GM18909 (cell line): ENCODE measurements at regions not wholly inside any gene's neighbourhood (a gene's known extent, or its start where the extent isn't known, plus 50 kb on each side); places are given as distances from the start of the nearest gene placed in this dataset.
"Not testable (repeated sequence)": the region's sequence is repeated elsewhere in the genome, so short reads cannot be mapped to it uniquely, and the experiment has no call there.

ENCODE experiments used
- ATAC-seq: cut with Tn5 transposase; IDR thresholded peaks from one replicate; pipeline ENCODE4 v1.9.1; 2021; ENCODE audit warnings: mild to moderate bottlenecking; ENCODE audit not compliant: unreplicated experiment, poor library complexity

GRCh38 chr10:2895594-2896196 lies 171.7 kb upstream of the PFKP start:
- ATAC-seq: no peak

- ATAC-seq: no peak
These were observed 173.4 kb upstream of the PFKP start for GRCh38 chr10:2893991-2894390.

- ATAC-seq: no peak
These were observed 174.0 kb upstream of the PFKP start for GRCh38 chr10:2893158-2893845.

DNA sequence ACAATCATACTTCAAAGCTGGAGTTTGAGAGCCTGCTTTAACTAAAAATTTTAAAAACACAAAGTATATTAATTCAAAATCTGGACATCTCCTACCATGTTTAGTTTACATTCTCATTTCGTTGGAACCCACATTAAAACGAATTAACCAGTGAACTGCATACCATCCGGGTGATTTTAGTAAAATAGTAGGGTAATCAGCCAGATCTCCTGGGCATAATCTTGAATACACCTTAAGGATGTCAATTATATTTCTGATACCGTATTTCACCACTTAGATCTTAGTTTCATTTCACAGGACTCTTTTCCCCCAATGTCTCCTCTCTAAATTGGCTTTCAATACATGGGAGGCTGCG lies 175.6 kb upstream of the PFKP start:
- ATAC-seq: no peak

- no peak for ATAC-seq
These were observed 176.1 kb upstream of the PFKP start for GRCh38 chr10:2891073-2891769.

DNA sequence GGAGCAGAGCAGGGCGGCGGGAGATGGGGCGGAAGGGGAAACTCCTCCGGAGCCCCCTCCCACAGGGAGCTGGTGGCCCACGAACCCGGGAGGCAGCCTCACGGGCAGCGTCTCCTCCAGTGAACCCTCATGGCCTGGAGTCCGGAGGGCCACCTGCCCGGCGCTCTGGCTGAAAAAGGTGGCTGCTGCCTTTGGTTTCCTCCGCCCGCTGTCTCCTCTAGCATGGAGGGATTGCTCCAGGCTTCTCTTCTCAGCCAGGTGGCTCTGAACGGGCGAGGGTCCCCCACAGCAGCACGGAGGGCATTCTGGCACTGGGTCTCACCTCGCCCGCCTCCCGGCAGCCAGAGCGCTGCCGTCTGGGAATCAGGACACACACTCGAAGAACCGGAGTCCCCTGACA lies 177.3 kb upstream of the PFKP start:
- no peak for ATAC-seq

DNA sequence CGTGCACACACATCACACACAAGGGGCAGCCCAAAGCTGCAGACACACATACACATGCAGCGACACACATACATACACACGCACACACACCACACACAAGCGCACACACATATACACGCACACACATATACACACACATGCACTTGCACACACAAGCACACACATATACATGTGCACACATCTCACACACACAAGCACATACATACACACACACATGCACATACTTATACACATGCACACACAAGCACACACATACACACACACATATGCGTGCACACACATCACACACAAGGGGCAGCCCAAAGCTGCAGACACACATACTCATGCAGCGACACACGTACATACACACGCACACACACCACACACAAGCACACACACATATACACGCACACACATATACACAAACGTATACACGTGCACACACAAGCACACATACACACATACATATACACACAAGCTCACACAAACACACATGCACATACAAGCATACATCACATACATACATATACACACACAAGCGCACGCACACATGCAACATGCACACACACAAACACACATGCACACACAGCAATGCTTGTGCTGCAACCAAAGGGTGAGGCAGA lies 178.8 kb upstream of the PFKP start:
- no peak for ATAC-seq

- ATAC-seq: no peak
These were observed 179.8 kb upstream of the PFKP start for GRCh38 chr10:2887391-2888070.

DNA sequence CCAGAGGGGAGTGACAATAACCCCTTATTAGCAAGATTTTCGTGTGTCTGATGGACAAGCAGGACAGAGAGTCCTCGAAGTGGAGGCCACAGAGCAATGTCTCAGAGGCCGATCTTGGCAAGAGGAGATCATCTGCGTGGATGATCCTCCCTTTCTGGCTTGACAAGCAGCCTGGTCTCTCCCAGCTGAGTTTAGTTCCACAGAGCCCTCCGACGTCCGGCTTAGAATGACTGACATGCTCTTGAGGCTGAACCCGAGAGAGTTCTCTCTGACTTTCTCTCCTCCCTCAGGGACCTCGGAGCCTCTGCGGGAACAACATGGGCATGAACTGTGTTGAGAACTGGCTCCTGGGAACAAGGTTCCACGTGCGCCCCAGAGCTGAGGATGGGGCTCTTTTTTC lies 180.7 kb upstream of the PFKP start:
- ATAC-seq: no peak

DNA sequence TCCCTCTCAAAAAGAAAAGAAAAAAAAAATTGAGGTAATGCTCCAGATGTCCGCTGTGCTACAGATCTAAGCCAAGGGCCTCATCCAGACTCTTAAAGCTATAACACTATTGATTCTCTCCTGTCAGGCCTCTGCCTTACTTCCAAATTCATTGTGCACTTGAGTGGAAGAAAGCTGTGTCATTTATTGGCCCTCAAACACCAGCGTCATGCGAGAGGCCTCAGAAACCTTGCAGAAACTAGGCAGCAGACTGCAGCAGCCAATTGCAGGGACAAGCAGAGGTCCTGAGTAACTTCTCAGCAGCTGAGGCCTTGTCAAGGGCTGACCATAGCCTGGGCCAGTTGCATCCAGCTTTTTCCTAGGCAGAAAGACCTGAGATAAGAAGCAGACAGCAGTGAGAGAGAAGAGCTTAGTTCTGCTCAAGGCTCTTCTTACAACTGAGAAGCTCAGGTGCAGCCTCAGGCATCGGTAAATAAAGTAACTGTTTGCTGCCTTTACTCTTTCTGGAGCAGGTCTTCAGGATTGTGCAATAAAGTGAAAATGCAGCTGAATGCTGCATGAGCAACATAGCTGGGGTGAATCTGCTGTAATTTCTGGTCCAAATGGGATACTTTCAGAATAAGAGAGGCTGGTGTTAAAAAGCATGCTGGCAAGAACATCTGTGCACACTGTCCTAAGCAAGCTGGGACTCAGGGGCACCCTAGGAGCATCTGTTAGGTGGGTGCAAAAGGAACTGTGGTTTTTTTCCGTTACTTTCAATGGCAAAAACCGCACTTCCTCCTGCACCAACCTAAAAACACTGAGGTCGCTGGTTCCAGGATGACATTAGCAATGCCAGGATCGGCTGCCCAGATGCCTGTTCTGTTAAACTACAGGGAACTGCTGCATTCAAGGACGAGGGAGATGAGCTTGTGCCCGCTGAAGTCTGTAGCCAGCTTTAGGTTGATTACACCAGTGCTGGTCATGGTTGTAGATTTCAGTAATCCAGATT lies 181.8 kb upstream of the PFKP start:
- ATAC-seq: no peak

DNA sequence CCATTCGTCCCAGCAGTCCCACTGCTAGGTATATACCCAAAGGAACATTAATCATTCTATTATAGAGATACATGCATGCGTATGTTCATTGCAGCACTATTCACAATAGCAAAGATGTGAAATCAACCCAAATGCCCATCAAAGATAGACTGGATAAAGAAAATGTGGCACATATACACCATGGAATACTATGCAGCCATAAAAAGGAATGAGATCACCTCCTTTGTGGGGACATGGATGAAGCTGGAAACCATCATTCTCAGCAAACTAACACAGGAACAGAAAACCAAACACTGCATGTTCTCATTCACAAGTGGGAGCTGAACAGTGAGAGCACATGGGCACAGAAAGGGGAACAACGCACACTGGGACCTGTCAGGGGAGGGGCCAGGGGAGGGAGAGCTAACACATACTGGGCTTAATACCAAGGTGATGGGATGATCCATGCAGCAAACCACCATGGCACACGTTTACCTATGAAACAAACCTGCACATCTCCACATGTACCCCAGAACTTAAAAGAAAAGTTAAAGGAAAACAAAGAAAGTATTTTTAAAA lies 183.3 kb upstream of the PFKP start:
- ATAC-seq: not testable (repeated sequence)

DNA sequence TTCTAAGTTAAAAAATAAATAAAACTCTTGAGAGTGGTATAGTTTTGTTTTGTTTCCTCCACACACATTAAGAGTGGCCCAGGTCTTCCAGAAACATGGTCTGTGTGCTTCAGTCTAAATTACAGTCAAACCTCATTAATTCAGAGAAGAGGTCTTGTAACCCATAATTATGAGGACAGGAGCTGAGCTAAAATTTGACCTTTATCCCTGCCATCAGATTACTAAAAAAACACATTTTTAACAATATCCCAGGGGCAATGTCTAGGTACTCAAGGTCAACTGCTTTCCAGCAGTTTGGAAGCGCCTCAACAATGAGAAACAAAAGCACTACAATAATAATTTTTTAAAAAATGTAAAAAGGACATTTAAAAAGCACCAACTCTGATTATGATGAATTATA lies 184.1 kb upstream of the PFKP start:
- no peak for ATAC-seq

DNA sequence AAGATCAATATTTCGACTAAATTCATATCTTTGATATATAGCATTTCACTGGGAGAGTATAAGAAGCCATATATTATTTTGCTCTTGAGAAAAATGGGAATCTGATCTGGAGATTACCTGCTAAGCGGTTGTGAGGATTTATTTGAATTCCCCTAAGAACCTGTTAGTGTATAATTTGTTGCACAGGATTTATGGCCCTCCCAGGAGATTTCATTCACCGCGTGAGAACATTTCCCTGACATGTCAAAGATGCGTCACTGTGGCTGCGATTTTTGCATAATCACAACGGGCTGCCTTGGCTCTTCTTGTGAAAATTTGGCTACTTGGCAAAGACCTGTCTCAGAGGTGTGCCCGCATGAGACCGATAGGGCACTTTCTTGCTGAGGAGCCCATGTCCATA lies 184.7 kb upstream of the PFKP start:
- no peak for ATAC-seq

DNA sequence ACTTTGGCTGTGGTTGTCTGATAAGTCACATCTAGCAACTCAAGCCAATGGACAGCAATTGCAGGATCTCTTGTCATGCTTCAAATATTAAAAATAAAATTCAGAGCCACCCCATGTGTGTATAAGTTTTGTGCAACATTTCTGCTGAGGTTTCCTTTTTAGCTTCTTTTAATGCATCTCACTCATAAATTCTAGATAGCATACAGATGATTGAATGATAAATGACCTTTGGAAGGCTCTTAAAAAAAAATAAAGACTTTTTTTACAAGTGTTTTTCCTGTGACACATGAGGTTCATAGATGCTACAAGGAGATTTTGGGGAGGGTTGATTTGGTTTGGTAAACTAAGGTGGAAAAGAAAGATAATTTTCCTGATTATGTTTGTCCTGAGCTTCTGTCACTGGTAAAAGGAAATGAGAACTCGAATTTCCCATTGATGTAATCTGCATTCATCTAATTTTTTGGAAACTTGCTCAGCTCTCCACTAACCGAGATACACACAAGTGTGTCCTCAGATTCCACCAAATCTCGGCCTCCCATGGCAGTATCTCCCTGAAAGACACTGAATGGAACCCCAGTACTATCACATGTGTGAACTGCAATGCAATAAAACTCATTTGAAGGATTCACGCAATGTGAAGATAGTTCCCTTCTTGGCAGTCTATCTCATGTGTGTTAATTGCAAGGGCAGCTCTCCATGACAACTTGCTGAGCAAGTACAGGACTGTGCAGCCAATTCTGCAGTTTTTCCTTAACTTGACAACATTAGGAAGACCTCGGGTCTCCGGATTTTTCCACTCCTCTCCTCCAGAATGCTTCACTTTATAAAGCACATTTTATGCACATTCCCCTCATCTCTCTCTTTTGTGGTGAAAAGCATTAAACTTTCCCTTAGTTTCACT lies 185.4 kb upstream of the PFKP start:
- no peak for ATAC-seq

GRCh38 chr10:2880050-2880449 lies 187.3 kb upstream of the PFKP start:
- ATAC-seq: not testable (repeated sequence)

DNA sequence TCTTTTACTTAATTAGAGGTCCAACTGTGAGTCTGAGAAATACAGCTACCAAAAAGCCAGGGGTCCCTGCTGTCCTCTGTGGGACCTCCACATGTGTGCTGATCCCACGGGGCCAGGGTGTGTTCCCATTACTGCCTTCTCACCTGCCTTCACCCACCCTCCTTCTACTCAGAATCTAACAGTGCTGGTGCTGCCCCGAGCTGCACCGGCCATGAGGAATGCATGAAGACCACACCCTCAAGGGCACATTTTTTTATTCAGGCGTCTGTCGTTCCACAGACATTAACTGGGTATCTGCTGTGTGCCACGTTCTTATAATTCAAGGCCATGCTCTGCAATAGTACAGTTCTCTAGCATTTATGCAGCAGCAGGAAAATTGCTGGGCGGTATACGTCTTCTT lies 188.5 kb upstream of the PFKP start:
- ATAC-seq: no peak

GRCh38 chr10:2876032-2876431 lies 191.3 kb upstream of the PFKP start:
- no peak for ATAC-seq

DNA sequence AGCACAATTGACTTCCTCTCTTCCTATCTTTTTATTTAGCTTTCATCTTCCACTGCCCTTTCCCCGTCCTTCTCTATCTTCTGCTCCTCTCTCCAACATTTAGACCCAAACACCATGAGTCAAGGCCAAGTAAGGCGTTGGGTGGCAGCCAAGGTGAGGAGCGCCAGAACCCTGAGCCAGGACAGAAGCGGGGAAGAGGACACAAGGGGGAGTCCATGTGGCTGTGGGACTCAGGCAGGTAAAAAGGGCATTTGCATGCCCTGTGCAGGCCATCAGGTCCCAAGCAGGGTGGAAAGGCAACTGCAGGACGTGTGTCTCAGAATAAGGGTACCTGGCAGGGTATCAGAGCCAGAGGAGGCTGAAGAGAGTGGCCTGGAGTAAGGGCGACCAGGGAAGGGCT lies 192.4 kb upstream of the PFKP start:
- ATAC-seq: no peak
